ENCODE measurements at regions not wholly inside any gene's neighbourhood (a gene's known extent, or its start where the extent isn't known, plus 50 kb on each side); places are given as distances from the start of the nearest gene placed in this dataset.
"Not testable (repeated sequence)": the region's sequence is repeated elsewhere in the genome, so short reads cannot be mapped to it uniquely, and the experiment has no call there.

- 20% methylated on average over 3 of the region's 4 CpGs for WGBS (ENCODE audit: missing lambda C conversion rate)
- H3K9me3 ChIP-seq; FAIRE-seq; POLR2A ChIA-PET; DNase-seq (ENCODE audit: low read depth in 1 of 2, low spot score in 1 of 2); CTCF ChIA-PET; ATAC-seq; H3K4me3 ChIP-seq; H3K27ac ChIP-seq; H3K4me1 ChIP-seq; H3K4me2 ChIP-seq: not testable (repeated sequence)
Measured at GRCh38 chrX:129357428-129357827, 165.9 kb downstream of the SMARCA1 start.

- no peak overlapping the region for H3K4me3 ChIP-seq
- peak in 1 of 2 experiments; percentile 83; a peak in 3 of 6 replicates for ATAC-seq
- H3K27ac ChIP-seq, result no peak overlapping the region
- WGBS (ENCODE audit: missing lambda C conversion rate), result 17% methylated on average over 2 of the region's 2 CpGs
- no peak for FAIRE-seq
- CTCF ChIA-PET, result no interaction called here
- no peak overlapping the region for H3K4me2 ChIP-seq
- no peaks in the 10 kb centered on the region for H3K9me3 ChIP-seq
- TF ChIP-seq POLR2AphosphoS2 (conservative IDR thresholded peaks at IDR 0.05; ENCODE audit: low read length) (no peak), NPAS2 (CRISPR knock-in tag; IDR thresholded peaks at IDR 0.05; ENCODE audit: borderline replicate concordance) (no peak), FOSL2 (IDR thresholded peaks at IDR 0.05) (no peak), FOSL2 (CRISPR knock-in tag; IDR thresholded peaks at IDR 0.05) (no peak), ZFP36 (IDR thresholded peaks at IDR 0.05; ENCODE audit: borderline replicate concordance, partially characterized antibody) (no peak), RARB (CRISPR knock-in tag; IDR thresholded peaks at IDR 0.05) (no peak), CHD2 (IDR thresholded peaks at IDR 0.05; ENCODE audit: low read length, partially characterized antibody) (no peak), TFCP2L1 (CRISPR knock-in tag; IDR thresholded peaks at IDR 0.05) (no peak), HOXA7 (CRISPR knock-in tag; IDR thresholded peaks at IDR 0.05) (no peak), CBX2 (IDR thresholded peaks at IDR 0.05; ENCODE audit: borderline replicate concordance, low read depth) (no peak), MAFK (IDR thresholded peaks at IDR 0.05; ENCODE audit: partially characterized antibody) (no peak), FOXS1 (CRISPR knock-in tag; IDR thresholded peaks at IDR 0.05) (no peak), ZNF302 (CRISPR knock-in tag; IDR thresholded peaks at IDR 0.05) (no peak)
- TF ChIP-seq, protein P1, sequence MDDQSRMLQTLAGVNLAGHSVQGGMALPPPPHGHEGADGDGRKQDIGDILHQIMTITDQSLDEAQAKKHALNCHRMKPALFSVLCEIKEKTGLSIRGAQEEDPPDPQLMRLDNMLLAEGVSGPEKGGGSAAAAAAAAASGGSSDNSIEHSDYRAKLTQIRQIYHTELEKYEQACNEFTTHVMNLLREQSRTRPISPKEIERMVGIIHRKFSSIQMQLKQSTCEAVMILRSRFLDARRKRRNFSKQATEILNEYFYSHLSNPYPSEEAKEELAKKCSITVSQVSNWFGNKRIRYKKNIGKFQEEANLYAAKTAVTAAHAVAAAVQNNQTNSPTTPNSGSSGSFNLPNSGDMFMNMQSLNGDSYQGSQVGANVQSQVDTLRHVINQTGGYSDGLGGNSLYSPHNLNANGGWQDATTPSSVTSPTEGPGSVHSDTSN (IDR thresholded peaks at IDR 0.05), result no peak
- TF ChIP-seq, protein P2, sequence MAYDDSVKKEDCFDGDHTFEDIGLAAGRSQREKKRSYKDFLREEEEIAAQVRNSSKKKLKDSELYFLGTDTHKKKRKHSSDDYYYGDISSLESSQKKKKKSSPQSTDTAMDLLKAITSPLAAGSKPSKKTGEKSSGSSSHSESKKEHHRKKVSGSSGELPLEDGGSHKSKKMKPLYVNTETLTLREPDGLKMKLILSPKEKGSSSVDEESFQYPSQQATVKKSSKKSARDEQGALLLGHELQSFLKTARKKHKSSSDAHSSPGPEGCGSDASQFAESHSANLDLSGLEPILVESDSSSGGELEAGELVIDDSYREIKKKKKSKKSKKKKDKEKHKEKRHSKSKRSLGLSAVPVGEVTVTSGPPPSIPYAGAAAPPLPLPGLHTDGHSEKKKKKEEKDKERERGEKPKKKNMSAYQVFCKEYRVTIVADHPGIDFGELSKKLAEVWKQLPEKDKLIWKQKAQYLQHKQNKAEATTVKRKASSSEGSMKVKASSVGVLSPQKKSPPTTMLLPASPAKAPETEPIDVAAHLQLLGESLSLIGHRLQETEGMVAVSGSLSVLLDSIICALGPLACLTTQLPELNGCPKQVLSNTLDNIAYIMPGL (CRISPR knock-in tag; IDR thresholded peaks at IDR 0.05; ENCODE audit: borderline replicate concordance), result no peak
- H3K4me1 ChIP-seq, result no peaks in the 10 kb centered on the region
- DNase-seq (ENCODE audit: low read depth in 1 of 2, low spot score in 1 of 2), result peak in 1 of 2 experiments; percentile 17
- POLR2A ChIA-PET, result no interaction called here
Measured at GRCh38 chrX:129347291-129347690, 176.0 kb downstream of the SMARCA1 start.

GRCh38 chrX:129346574-129346973, 176.7 kb downstream of the SMARCA1 start:
- Histone ChIP-seq H3K4me3 (no peak overlapping the region), H3K4me2 (no peak overlapping the region), H3K27ac (no peak overlapping the region), H3K4me1 (no peaks in the 10 kb centered on the region), H3K9me3 (no peaks in the 10 kb centered on the region)
- no peak for DNase-seq (ENCODE audit: low read depth in 1 of 2, low spot score in 1 of 2)
- no peak for ATAC-seq
- TF ChIP-seq, protein P2 (CRISPR knock-in tag; IDR thresholded peaks at IDR 0.05; ENCODE audit: borderline replicate concordance), result no peak
- TF ChIP-seq RCOR1 (IDR thresholded peaks at IDR 0.05; ENCODE audit: low read depth, low read length) (no peak), TFCP2L1 (CRISPR knock-in tag; IDR thresholded peaks at IDR 0.05) (no peak), MAZ (IDR thresholded peaks at IDR 0.05; ENCODE audit: borderline replicate concordance, low read depth, low read length) (no peak), BHLHE40 (IDR thresholded peaks at IDR 0.05; ENCODE audit: low read depth, low read length) (no peak), MYC (IDR thresholded peaks at IDR 0.05; ENCODE audit: borderline replicate concordance, low read length) (no peak), ZFP36 (IDR thresholded peaks at IDR 0.05; ENCODE audit: borderline replicate concordance, partially characterized antibody) (no peak), ZSCAN20 (CRISPR knock-in tag; IDR thresholded peaks at IDR 0.05) (no peak), CBX2 (IDR thresholded peaks at IDR 0.05; ENCODE audit: borderline replicate concordance, low read depth) (no peak)
- WGBS (ENCODE audit: missing lambda C conversion rate), result 40% methylated on average over 3 of the region's 3 CpGs
- ChIA-PET CTCF (interaction anchor here (1.6 kb wide), 1 partner anchor 25 kb away, joined by 3 read pairs; no protein-coding TSS in a partner anchor), POLR2A (no interaction called here)
- FAIRE-seq, result no peak

GRCh38 chrX:129337264-129337663, 186.0 kb downstream of the SMARCA1 start:
- H3K4me3 ChIP-seq; POLR2A ChIA-PET; ATAC-seq; FAIRE-seq; H3K4me1 ChIP-seq; DNase-seq (ENCODE audit: low read depth in 1 of 2, low spot score in 1 of 2); CTCF ChIA-PET; H3K4me2 ChIP-seq; H3K27ac ChIP-seq; H3K9me3 ChIP-seq: not testable (repeated sequence)
- WGBS (ENCODE audit: missing lambda C conversion rate), result 32% methylated on average over 6 of the region's 16 CpGs

Data from A549 (cell line).